Vagina (tissue), 2 donors: ENCODE measurements at regions not wholly inside any gene's neighbourhood (a gene's known extent, or its start where the extent isn't known, plus 50 kb on each side); places are given as distances from the start of the nearest gene placed in this dataset.

Experiments
- CTCF ChIP-seq, 3 experiments: fragments of 450-650 bp in 2 of 3; fragments of 200-600 bp in 1 of 3; sonication (generic) in 1 of 3; IDR thresholded peaks; one replicate each; pipeline ENCODE4 v1.5.1; 2017 to 2019; ENCODE audit warnings: antibody characterized with exemption in 3 of 3, mild to moderate bottlenecking in 2 of 3, moderate library complexity in 2 of 3
- POLR2A ChIP-seq, 2 donors: fragments of 450-650 bp; IDR thresholded peaks; one replicate each; pipeline ENCODE4 v1.6.1; 2017; ENCODE audit warnings: antibody characterized with exemption in 2 of 2, mild to moderate bottlenecking in 2 of 2, moderate library complexity in 2 of 2

GRCh38 chr13:77423296-77423695 is 96.4 kb upstream of the MYCBP2 start:
- no peak for TF ChIP-seq CTCF (IDR thresholded peaks at IDR 0.05)
- no peak for TF ChIP-seq POLR2A (IDR thresholded peaks at IDR 0.05)
